ENCODE measurements at regions not wholly inside any gene's neighbourhood (a gene's known extent, or its start where the extent isn't known, plus 50 kb on each side); places are given as distances from the start of the nearest gene placed in this dataset.

DNA sequence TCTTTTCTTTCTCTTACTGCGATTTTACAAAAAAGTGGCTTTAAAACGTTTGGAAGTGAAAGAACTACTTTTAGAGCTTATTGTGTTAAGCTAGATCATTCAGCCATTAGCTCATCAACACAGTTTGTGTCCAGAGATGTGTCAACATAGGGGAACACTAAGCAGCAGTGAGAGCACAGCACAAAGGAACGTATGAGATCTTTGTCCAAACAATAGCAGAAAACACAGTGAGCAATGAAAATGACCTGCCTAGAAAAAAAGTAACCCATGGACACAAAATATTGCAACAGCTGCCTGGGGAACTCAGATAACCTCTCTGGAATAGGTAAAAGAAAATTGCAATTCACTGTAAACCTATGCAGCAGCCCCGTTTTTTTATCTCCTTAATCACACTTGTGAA lies 372.5 kb downstream of the ARHGEF28 start:
- H3K27ac Mint-ChIP-seq = no peak overlapping the region
- peaks cover 5 to 7% of the 10 kb centered on the region in 2 donors for H3K27me3 Mint-ChIP-seq
- H3K36me3 Mint-ChIP-seq = no peaks in the 10 kb centered on the region
- no peak overlapping the region for H3K4me3 Mint-ChIP-seq
- no peak for DNase-seq
- H3K4me1 Mint-ChIP-seq = no peaks in the 10 kb centered on the region
- H3K9me3 Mint-ChIP-seq = peaks cover 3 to 4% of the 10 kb centered on the region in 2 donors
- ATAC-seq (replicated peaks) = no peak

DNA sequence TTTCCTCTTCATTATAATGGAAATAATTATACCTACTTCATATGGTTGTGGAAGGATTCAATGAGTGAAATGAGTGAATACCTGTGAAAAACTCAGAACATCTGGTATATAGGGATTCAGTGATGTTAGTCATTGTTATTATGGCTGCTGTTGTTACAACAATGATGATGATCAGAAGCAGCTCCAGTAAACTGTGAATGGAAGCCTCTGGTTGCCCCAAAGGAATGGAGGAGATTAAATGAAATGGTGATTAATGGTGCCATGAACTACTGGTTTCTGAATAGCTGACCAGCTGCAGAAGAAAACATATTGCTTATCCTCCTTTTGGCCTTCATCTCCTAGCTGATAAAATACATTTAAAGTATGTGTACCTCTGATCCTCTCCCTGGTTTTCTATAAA lies 372.0 kb downstream of the ARHGEF28 start:
- Mint-ChIP-seq H3K4me1 (no peaks in the 10 kb centered on the region), H3K9me3 (peaks cover 5 to 7% of the 10 kb centered on the region in 2 donors), H3K27ac (no peak overlapping the region), H3K4me3 (no peak overlapping the region), H3K27me3 (peaks cover 5 to 7% of the 10 kb centered on the region in 2 donors), H3K36me3 (no peaks in the 10 kb centered on the region)
- DNase-seq (no peak), ATAC-seq (replicated peaks) (no peak)

DNA sequence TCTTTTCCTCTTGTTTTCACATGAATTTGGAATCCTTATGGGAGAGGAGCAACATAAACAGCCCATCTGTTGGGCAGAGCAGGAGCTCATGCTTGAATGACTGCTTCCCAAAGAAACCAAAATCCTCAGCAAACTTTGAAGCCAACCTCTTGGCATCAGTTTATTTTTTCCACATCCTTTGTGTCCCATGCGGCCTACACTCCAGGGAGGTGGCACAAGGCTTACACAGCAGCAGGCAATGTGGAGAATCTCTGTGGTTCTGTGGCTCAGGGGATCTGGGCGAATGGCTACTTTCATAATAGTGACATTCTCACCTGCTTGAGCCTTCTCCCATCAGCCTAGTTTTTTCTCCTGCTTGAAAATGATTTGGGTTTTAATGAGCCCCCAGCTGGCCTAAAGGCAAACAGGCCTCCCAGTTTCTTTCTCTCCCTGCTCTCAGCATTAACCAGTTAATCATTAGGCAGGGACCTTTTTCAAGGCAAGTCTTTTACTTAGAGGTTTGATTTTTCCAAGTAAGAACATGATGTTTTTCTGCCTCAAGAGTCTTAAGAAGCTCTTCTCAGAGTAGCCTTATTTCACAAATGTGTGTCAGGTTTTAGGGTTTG lies 370.3 kb downstream of the ARHGEF28 start:
- no peak overlapping the region for H3K27ac Mint-ChIP-seq
- H3K4me3 Mint-ChIP-seq = no peak overlapping the region
- H3K36me3 Mint-ChIP-seq = no peaks in the 10 kb centered on the region
- ATAC-seq (replicated peaks) (no peak), DNase-seq (no peak)
- peaks cover 5 to 7% of the 10 kb centered on the region in 2 donors for H3K9me3 Mint-ChIP-seq
- no peaks in the 10 kb centered on the region for H3K4me1 Mint-ChIP-seq
- peaks cover 12 to 15% of the 10 kb centered on the region in 2 donors for H3K27me3 Mint-ChIP-seq

DNA sequence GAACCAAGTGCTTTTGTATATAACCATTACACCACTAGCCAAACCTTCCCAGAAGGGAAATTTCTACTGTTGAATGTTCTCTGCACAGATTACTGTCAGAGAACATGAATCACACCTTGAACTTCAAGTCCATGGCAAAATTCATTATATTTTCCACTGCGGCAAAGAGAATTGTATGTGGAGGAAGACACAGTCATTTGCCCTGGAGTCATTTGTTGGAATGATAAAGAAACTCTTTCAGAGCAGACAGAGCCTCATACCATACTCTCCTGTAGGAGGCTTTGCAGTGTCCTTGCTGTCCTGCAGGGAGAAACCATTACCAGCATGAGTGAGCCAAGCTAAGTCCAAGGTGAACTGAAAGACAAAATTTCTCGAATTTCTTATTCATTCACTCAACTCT lies 369.0 kb downstream of the ARHGEF28 start:
- ATAC-seq (replicated peaks) = no peak
- Mint-ChIP-seq H3K9me3 (peaks cover 5 to 7% of the 10 kb centered on the region in 2 donors), H3K4me3 (no peak overlapping the region), H3K27ac (no peak overlapping the region), H3K27me3 (peaks cover 8% of the 10 kb centered on the region in 2 donors), H3K4me1 (no peaks in the 10 kb centered on the region), H3K36me3 (no peaks in the 10 kb centered on the region)
- no peak for DNase-seq
